Bronchial epithelial cell (primary cell): ENCODE measurements at regions not wholly inside any gene's neighbourhood (a gene's known extent, or its start where the extent isn't known, plus 50 kb on each side); places are given as distances from the start of the nearest gene placed in this dataset.

Source experiments
- DNase-seq: peaks from one replicate; pipeline ENCODE4 v3.0.0-alpha.2; 2010; ENCODE audit warnings: low read depth
- FAIRE-seq: peaks from 2 replicates; lab custom pipeline; 2011; peaks lifted over from hg19 to GRCh38; lab: Jason Lieb, UNC
- H3K27me3 ChIP-seq: 2 replicates; pipeline ENCODE4 v1.5.1; 2011; ENCODE audit warnings: low read length; ENCODE audit not compliant: control insufficient read depth, insufficient read depth
- H3K36me3 ChIP-seq: 2 replicates; pipeline ENCODE4 v1.5.1; 2011; ENCODE audit warnings: low read length; ENCODE audit not compliant: control insufficient read depth, insufficient read depth
- H3K4me3 ChIP-seq: 2 replicates; pipeline ENCODE4 v1.5.1; 2011; ENCODE audit warnings: mild to moderate bottlenecking, low read depth, low read length, control low read depth
- CTCF ChIP-seq: IDR thresholded peaks from 2 replicates; pipeline ENCODE4 v1.5.1; 2011; ENCODE audit warnings: mild to moderate bottlenecking, moderate library complexity, low read length, control low read depth, inconsistent platforms; ENCODE audit not compliant: insufficient read depth, severe bottlenecking

- no peak for DNase-seq
- no peak for TF ChIP-seq CTCF
- no peak overlapping the region for H3K4me3 ChIP-seq
- peaks cover 1% of the 10 kb centered on the region for H3K27me3 ChIP-seq
- FAIRE-seq: no peak
- no peaks in the 10 kb centered on the region for H3K36me3 ChIP-seq
Measured at GRCh38 chr15:73803806-73804205, 50.7 kb upstream of the INSYN1 start.

- no peak for FAIRE-seq
- no peaks in the 10 kb centered on the region for H3K36me3 ChIP-seq
- DNase-seq: no peak
- H3K27me3 ChIP-seq: peaks cover 1% of the 10 kb centered on the region
- TF ChIP-seq CTCF: no peak
- H3K4me3 ChIP-seq: no peak overlapping the region
Measured at GRCh38 chr15:73805504-73806089, 52.4 kb upstream of the INSYN1 start.

- Histone ChIP-seq H3K36me3 (no peaks in the 10 kb centered on the region), H3K27me3 (peaks cover 1% of the 10 kb centered on the region), H3K4me3 (no peak overlapping the region)
- DNase-seq (no peak), FAIRE-seq (no peak)
- no peak for TF ChIP-seq CTCF
Measured at GRCh38 chr15:73806698-73807483, 53.7 kb upstream of the INSYN1 start.

GRCh38 chr15:73807865-73808264 is 54.7 kb upstream of the INSYN1 start:
- peaks cover 1% of the 10 kb centered on the region for H3K27me3 ChIP-seq
- no peak for TF ChIP-seq CTCF
- no peak for FAIRE-seq

GRCh38 chr15:73809728-73810501 is 56.8 kb upstream of the INSYN1 start:
- peak; percentile 18 for FAIRE-seq

More at GRCh38 chr15:73807865-73808264, 54.7 kb upstream of the INSYN1 start:
- Histone ChIP-seq H3K36me3 (no peaks in the 10 kb centered on the region), H3K4me3 (no peak overlapping the region)
- DNase-seq: no peak

More at GRCh38 chr15:73809728-73810501, 56.8 kb upstream of the INSYN1 start:
- Histone ChIP-seq H3K27me3 (peaks cover 3% of the 10 kb centered on the region), H3K4me3 (no peak overlapping the region), H3K36me3 (no peaks in the 10 kb centered on the region)
- no peak for TF ChIP-seq CTCF
- peak; percentile 26 for DNase-seq
